ENCODE measurements at regions not wholly inside any gene's neighbourhood (a gene's known extent, or its start where the extent isn't known, plus 50 kb on each side); places are given as distances from the start of the nearest gene placed in this dataset.

- no peak for TF ChIP-seq CTCF (IDR thresholded peaks at IDR 0.05; ENCODE audit: low read depth, low read length, poor library complexity, severe bottlenecking)
- TF ChIP-seq EZH2phosphoT487 (IDR thresholded peaks at IDR 0.05; ENCODE audit: borderline replicate concordance, low read length), result no peak
Observed at GRCh38 chr11:28743061-28743550, 634.9 kb downstream of the METTL15 start.

All from DOHH2 (cell line).